ENCODE measurements at regions not wholly inside any gene's neighbourhood (a gene's known extent, or its start where the extent isn't known, plus 50 kb on each side); places are given as distances from the start of the nearest gene placed in this dataset.

GRCh38 chr12:127191129-127191528 lies 1075.8 kb upstream of the TMEM132C start:
- no peak for DNase-seq (ENCODE audit: low read depth in 4 of 4, low spot score in 3 of 4)

GRCh38 chr12:127192391-127192790 lies 1074.6 kb upstream of the TMEM132C start:
- no peak for DNase-seq (ENCODE audit: low read depth in 4 of 4, low spot score in 3 of 4)

DNA sequence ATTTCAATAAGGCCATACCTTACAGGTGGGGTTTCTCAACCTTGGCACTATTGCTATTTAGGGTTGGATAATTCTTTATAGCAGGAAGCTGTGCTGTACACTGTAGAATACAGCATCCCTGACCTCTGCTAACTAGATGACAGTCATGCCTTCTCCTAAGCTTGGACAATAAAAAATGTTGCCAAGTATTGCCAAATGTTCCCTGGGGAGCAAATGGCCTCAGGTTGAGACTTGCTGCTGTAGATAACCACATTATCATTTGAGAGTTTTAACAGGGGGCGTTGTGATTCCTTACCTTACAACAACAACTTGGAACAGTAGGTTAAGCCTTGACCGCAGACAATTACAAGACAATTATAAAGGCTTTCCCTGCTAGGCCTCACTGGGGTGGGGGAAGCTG lies 1073.6 kb upstream of the TMEM132C start:
- no peak for DNase-seq (ENCODE audit: low read depth in 4 of 4, low spot score in 3 of 4)

DNA sequence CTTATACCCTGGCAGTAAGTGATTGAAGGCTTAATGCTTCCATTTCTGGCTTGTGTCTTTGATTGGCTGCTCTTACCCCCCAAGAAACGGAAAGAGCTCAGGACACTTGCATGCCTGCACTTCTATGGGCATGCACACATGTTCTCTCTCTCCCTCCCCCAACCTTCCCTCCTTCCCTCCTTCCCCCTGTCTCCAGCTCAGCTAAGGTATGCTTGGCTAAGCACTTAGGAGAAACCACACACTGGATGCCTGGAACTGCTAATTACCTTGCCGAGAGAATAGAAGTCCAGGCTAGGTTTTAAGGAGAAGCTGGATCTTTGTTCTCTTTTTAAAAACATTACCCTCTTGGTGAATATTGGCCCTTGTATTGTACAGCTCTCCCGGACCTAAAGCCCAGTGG lies 1072.8 kb upstream of the TMEM132C start:
- no peak for DNase-seq (ENCODE audit: low read depth in 4 of 4, low spot score in 3 of 4)

DNA sequence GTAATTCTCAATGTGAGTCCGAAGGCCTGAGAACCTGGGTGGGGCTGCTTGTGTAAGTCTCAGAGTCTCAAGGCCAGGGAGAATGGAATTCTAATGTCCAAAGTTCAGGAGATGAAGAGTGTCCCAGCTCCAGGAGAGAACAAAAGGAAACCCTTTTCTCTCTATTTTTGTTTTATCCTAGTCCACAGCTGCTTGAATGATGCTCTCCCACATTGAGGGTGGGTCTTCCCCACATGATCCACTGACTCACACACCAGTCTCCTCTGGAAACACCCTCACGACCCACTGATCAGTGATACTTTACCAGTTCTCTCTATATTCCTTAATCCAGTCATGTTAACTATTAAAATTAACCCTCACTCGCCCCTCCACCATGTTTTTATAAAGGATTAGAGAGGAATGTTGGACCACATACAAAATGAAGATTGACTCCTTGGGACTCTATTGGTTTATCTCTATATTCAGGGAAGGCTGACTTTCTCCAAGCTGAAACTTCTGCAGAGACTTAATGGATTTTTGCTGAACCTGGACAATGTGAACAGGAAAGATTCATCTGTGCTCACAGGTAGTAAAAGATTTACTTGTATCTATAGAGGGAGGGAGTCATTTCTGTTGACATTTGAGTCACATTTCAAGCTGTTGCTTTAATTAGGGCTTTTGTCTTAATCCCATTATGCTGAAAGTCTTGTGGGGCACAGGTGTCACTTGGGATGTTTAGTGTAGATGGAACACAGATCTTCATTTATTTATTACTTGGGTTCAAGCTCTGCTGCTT lies 1061.0 kb upstream of the TMEM132C start:
- DNase-seq (ENCODE audit: low read depth in 4 of 4, low spot score in 3 of 4) = no peak

DNA sequence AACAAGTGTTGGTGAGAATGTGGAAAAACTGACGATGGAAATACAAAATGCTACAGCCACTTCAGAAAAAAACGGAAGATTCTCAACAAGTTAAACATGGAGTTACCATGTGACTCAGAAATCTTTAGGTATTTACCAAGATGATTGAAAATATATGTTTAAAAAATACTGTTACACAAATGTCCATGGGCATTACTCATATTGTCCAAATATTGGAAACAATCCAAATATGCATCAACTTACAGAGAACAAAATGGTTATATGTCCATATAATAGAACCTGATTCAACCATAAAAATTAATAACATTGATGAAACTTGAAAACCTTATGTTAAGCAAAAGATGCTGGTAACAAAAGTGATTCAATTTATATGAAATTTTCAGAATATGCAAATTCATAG lies 1057.7 kb upstream of the TMEM132C start:
- DNase-seq (ENCODE audit: low read depth in 4 of 4, low spot score in 3 of 4) = no peak

DNA sequence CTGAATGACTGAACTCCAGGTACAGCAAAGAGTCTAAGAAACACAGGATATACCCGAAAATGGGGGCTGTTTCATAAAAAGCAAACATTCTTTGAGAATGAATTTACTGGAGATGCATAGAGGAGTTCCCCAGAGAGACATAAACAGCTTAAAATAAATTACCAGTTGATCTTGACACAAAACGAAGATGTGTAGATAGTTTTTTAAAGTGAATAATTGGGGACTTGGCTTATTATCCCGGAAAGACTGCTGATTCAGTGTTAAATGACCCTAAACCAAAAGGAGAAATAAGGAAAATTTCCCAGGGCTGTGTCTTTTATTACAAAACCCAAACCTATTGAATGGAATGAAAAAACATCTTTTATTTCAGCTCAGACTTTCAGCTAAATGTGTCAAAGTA lies 1052.8 kb upstream of the TMEM132C start:
- no peak for DNase-seq (ENCODE audit: low read depth in 4 of 4, low spot score in 3 of 4)

- no peak for DNase-seq (ENCODE audit: low read depth in 4 of 4, low spot score in 3 of 4)
These were observed 1044.0 kb upstream of the TMEM132C start for GRCh38 chr12:127223011-127223410.

- DNase-seq (ENCODE audit: low read depth in 4 of 4, low spot score in 3 of 4) = no peak
These were observed 1043.2 kb upstream of the TMEM132C start for GRCh38 chr12:127223731-127224130.

DNA sequence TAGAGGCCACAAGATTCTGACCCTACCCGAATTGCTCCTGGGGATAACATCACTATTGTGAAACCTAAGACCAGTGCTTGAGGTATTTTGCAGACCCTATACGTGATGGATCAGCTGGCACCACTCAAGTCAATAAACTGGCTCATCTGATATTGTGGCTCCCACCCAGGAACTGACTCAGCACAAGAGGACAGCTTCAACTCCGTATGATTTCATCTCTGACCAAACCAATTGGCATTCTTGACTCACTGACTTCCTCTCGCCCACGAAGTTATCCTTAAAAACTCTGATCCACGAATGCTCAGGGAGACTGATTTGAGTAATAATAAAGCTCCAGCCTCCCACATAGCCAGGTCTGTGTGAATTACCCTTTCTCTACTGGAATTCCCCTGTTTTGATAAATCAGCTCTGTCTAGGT lies 1036.1 kb upstream of the TMEM132C start:
- DNase-seq (ENCODE audit: low read depth in 4 of 4, low spot score in 3 of 4) = no peak

GRCh38 chr12:127231371-127231770 lies 1035.6 kb upstream of the TMEM132C start:
- DNase-seq (ENCODE audit: low read depth in 4 of 4, low spot score in 3 of 4) = no peak

DNA sequence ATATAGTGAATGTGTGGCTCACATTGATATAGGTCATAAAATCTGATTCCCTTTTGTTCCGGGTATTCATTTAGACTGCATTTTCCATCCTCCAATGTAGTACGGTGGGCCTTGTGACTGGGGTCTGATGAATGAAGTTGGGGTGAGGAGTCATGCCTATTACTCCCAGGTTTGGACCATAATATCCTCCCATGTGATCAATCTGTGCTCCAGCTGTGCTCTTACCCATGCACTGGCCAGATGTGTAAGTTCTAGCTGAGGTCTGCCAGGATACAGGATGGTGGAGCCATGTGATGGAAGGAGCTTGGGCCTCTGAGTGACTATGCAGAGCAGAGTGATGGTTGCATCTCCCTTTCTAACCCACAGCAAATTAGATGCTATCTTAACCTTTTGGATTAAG lies 1034.0 kb upstream of the TMEM132C start:
- DNase-seq (ENCODE audit: low read depth in 4 of 4, low spot score in 3 of 4) = no peak

DNA sequence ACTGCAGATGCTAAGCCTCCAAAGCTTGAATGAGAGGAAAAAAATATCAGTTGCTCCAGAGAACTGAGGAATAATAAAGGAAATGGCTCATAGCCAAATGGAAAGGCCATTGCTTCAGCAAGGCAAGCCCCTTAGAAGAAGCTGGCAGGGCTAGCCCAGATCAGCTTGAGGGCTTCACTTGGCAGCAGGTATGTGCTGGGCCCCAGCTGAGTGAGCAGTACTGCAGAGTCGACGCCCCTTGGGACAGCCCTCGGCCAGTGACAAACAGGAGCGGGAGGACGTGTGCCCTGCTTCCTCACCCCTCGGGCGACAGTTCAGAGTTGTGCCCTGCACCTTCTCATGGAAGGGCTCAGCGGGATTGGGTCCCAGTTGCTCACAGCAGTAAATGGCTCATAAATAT lies 1031.2 kb upstream of the TMEM132C start:
- no peak for DNase-seq (ENCODE audit: low read depth in 4 of 4, low spot score in 3 of 4)

DNA sequence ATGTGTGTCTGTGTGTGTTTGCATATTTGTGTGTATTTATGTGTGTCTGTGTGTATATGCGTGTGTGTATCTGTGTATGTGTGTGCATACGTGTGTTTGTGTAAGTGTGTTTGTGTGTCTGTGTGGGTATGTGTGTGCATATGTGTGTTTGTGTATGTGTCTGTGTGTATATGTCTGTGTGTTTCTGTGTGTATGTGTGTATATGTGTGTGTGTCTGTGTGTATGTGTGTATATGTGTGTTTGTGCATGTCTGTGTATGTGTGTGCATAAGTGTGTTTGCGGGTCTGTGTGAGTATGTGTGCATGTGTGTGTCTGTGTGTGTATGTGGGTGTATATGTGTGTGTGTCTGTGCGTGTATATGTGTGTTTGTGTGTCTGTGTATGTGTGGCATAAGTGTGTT lies 1030.5 kb upstream of the TMEM132C start:
- no peak for DNase-seq (ENCODE audit: low read depth in 4 of 4, low spot score in 3 of 4)

DNA sequence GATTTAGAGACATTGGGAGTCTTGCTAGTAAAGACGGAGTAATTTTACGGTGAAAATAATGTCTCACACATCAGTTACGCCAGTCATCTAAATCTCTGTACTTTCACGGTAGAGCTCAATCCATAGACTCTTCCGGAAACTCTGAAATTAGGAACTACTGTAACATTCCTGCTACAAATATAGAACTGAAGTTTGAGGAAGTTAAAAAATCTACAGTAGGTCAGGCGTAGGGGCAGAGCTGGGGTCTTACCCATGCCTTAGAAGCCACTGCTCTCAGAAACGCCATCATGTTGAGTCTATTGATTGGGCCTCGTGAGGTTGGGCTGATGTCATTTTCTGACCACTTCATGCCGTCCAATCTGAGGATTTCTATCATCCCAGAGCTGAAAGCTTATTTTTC lies 1029.8 kb upstream of the TMEM132C start:
- no peak for DNase-seq (ENCODE audit: low read depth in 4 of 4, low spot score in 3 of 4)

DNA sequence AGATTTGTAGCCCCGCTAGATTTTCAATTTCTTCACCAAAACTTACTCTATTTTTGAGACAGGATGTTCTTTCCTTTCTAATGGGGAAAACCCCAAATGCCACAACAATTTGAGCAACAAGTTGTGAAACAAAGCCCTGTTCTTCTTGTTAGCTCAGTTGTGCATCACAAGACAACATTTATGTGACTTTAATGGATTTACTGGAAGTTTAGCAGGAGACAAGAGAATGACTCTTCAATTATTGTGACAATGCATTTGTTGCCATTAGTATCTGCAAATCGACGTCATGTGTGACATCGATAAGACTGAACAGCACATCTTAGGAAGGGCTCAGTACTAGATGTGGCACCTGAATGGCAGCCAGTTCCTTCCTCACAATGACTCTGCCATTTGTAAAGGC lies 1028.9 kb upstream of the TMEM132C start:
- DNase-seq (ENCODE audit: low read depth in 4 of 4, low spot score in 3 of 4) = no peak

- no peak for DNase-seq (ENCODE audit: low read depth in 4 of 4, low spot score in 3 of 4)
These were observed 1027.2 kb upstream of the TMEM132C start for GRCh38 chr12:127239781-127240180.

DNA sequence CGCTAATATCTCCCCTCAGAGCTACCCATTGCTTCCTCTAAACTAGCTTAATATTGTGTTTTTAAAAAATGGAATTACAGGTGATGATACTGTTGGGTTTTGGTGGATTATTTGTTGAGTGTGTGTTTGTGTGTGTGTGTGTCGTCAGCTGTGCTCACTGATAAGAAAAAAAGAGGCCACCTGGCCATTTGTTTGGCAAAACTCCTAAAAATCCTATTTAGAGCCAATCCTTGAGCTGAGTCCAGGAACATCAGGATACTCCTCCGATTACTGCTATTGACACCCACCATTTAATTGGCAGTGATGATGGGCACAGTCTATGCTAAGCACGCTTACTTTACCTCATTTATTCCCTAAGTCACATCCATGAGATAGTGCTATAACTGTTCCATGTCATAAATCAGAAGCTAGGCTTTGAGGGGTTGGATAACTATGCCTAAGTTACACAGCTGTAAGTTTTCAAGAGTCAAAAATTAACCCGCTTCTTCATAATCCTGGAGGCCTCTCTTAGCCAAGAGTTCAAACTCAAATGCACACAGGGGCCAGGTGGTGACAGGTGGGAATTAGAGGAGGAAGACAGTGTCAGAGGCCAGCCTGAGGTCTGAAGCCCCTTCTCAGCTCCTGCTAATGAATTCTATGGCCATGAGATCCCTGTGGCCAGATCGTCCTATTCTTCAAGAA lies 1026.6 kb upstream of the TMEM132C start:
- DNase-seq (ENCODE audit: low read depth in 4 of 4, low spot score in 3 of 4) = no peak

GRCh38 chr12:127241072-127241817 lies 1025.7 kb upstream of the TMEM132C start:
- DNase-seq (ENCODE audit: low read depth in 4 of 4, low spot score in 3 of 4) = no peak

DNA sequence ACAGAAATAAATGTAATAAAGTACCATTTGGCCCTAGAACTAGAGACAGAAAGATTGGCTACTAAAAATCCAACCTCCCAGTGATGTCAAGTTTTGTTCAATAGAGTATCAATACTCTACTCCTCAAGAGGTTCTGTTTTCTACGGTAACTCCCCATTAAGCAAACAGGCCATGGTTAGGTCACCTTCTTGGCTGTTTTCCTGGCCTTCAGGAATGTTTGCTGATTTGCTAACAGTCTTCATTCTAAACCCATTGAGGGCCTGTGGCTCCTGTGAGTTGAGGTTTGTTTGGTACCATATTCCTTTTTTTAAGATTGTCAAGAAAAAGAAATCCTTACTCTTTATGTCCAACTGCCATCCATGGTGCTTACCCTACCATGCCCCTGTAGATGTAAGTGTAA lies 1022.0 kb upstream of the TMEM132C start:
- no peak for DNase-seq (ENCODE audit: low read depth in 4 of 4, low spot score in 3 of 4)

DNA sequence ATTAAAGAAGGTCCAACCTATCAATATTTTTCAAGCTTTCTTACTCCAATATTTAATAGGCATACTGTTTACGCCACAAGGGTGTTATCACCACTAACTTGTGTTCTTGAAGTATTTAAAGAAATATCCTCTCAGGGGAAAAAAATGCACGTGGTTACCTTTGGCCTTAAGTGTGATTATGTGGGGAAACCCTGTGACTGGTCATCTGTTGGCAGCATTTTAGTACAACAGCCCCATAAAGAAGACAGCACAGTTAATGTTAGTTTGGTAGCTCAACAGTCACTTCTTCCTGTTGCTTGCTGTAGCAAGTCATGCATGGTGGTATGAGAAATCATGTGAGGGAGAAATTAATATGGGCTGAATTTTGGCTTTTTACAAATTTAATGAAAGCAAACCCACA lies 1021.5 kb upstream of the TMEM132C start:
- DNase-seq (ENCODE audit: low read depth in 4 of 4, low spot score in 3 of 4) = no peak

DNA sequence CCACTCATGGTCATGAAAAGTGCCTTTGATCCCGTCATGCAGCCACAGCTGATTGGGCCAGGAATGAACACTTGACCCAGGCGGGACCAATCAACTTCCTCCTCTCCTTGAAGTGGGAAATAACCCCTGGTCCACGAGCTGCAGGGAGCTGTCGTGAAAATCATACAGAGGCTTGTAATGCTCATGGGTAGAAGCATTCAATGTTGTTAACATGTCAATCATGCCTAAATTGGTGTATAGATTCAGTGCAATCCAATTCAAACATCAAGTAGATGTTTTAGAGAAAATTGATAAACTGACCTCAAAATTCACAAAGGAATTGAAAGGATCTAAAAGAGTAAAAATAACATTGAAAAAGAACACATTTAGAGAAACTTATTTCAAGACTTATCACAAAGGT lies 1019.0 kb upstream of the TMEM132C start:
- DNase-seq (ENCODE audit: low read depth in 4 of 4, low spot score in 3 of 4) = no peak

Data from right renal pelvis (tissue), 4 donors.